DOHH2 (cell line): ENCODE measurements at regions not wholly inside any gene's neighbourhood (a gene's known extent, or its start where the extent isn't known, plus 50 kb on each side); places are given as distances from the start of the nearest gene placed in this dataset.

Experiments
- CTCF ChIP-seq: fragments of 200-600 bp; sonication (generic); IDR thresholded peaks from one replicate; pipeline ENCODE4 v1.5.1; 2014; ENCODE audit warnings: antibody characterized with exemption, mild to moderate bottlenecking, low read depth, low read length; ENCODE audit not compliant: poor library complexity, severe bottlenecking
- EZH2phosphoT487 ChIP-seq: fragments of 200-600 bp; sonication (generic); IDR thresholded peaks from 2 replicates; pipeline ENCODE4 v1.6.1; 2017; ENCODE audit warnings: borderline replicate concordance, mild to moderate bottlenecking, antibody characterized with exemption, low read length, moderate library complexity, mixed read lengths

- no peak for TF ChIP-seq EZH2phosphoT487
- TF ChIP-seq CTCF = no peak
These were observed 666.0 kb upstream of the COX7C start for GRCh38 chr5:85951707-85952210.
